Right renal pelvis (tissue), 4 donors: ENCODE measurements at regions not wholly inside any gene's neighbourhood (a gene's known extent, or its start where the extent isn't known, plus 50 kb on each side); places are given as distances from the start of the nearest gene placed in this dataset.
A peak's percentile ranks its signal among the peaks of the same experiment; 100 is the strongest.

Source experiments
- DNase-seq, 4 donors: peaks; one replicate each; pipeline ENCODE4 v3.0.0-alpha.2; 2013; ENCODE audit warnings: low read depth in 4 of 4, low spot score in 3 of 4, missing footprints in 1 of 4

DNA sequence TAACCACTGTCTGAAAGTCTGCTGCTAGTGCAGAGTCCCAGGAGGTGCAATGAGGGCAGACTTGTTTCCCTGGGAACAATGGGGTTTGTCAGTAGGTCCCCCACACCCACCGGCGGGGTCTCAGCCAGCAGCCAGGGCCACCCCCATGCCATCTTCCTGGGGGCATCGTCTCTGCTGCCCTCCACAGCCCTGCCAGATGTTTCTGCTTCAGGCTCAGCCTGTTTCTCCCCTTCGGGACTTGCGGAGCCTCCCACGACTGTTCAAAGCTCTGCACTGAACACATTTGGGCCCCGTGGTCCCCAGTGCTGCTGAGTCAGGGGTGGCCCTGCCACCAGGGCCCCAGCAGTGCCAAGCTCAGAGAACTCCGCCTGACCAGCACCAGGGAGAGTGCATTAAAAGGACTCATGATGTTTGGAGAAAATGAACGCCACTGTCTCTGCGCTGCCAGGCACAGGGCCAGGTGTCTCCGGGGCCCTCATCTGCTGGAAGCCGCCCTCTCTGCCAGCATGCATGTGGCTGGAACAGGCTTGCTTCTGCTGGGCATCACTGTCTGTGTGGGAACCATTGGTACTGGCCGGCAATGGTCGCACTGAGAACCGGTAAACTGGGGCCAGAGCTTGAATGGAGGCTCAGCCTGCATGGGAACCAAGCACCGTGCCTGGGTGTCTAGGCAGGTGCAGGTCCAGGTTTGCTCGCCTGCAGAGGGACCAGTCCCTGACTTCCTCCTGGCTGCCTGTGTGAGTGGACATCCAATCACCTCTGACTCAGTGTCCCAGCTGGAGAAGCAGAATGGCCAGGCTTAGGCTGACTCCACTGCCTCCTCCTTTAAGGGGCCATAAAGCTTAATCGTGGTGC is 345.1 kb downstream of the GLRX3 start:
- no peak for DNase-seq

DNA sequence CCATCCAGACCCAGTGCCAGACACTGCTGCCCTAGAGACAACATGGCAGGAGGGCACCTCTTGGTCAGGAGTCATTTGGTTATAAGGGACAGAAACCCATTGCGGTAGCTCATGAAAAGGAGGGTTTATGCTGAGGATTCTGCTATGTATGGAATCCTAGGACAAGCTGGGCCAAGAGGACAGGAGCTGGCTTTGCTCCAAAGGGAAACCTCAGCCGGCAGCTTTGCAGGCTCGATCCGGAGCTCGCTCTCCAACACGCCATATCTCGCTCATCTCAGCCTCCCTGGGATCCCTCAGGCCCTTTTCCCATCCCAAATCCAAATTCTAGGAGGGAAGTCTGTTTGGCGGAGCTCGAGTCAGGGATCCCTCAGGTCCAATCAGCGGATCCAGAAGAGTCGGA is 345.7 kb downstream of the GLRX3 start:
- DNase-seq = no peak

DNA sequence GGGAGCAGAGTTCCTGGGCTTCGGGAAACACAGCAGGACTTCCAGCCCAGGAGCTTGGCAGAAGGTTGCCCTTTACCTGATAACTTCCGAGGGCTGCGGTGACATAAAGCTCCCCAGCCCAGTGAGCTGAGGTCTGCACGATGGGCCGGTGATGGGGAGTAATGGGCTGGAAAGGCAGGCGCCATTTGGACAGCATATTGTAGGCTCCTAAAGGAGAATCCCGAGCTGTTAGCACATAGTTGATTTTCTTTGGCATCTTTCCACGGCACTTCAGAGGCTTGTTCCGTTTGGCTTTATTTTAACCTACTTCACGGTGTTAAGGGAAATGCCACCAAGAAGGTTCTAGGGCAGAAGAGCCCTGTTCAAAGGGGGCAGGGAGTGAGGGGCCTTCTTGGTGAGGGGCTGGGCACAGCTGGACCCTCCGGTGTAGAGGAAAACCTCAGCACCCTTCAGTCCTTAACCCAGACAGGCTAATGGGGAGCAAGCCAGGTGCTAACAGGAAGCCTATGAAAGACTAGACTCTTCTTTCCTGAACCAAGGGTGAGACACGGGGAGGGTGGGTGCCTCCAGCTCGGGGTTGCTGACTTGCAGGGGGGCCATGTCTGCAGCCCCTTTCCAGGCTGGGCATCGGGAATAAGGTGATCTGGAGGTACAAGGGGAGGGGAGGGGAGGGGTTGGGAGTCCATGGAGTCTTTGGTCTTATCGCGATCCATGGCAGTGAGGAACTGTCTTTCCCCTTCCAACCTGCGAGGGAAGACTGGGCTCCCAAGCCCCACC is 347.7 kb downstream of the GLRX3 start:
- DNase-seq = no peak

DNA sequence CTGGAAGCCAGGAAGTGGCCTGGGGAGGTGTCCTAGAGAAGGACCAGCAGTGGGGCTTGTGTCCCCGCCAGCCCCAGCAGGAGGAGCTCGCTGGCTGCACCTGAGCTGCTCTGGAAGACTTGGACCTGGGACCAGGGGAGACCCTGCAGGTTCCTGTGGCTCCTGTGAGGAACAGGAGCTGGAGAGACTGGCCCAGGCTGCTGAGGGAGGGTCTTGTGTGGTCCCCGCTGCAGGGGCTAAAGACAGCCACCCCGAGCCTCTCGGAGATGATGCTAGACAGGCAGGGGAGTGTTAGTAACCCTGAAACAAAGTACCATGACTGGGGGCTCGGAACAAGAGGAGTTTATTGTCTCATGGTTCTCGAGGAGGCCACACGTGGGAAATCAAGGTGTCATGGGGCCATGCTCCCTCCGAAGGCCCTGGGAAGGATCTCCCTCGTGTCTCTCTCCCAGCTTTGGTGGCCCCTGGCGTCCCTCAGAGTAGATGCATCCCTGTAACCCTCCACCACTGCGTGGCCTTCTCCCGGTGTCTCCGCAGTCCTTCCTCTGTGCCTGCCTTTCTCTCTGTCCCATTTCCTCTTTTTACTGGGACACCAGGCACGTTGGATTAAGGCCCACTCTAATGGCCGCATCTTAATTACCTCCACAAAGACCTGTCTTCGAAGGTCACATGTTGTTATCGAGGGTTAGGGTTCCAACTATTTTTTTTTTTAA is 348.4 kb downstream of the GLRX3 start:
- DNase-seq = no peak

DNA sequence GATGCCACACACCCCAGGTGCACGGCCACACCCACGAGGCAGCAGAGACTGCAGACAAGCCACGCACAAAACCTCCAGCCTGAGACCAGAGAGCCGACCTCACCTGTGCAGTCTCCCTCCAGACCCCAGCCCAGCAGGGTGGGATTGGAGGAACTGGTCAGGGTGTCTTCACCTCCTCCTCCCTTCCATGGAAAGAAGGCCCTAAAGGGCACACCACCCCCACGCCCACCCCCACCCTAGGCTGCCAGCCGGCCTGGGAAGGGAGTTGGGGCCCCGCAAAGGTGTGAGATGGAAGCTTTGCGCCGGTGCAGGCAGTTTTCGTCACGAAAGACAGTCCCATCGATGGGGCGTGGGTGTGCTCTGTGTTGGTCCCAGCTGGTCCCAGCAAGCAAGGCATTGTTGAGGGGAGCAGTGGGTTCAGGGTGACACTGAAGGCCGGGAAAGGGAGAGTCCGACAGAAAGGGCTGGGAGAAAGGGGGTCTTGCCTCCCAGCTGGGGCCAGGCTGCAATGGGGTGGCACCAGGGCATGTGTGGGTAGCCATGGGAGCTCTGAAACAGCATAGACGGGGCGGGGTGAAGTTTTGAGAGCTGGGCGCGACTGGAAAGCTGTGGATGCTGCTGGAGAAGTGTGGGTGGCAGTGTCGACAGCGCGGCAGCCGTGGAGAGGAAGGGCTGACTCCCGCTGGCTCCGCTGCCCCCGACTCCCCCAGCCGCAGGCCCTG is 349.2 kb downstream of the GLRX3 start:
- DNase-seq = no peak

DNA sequence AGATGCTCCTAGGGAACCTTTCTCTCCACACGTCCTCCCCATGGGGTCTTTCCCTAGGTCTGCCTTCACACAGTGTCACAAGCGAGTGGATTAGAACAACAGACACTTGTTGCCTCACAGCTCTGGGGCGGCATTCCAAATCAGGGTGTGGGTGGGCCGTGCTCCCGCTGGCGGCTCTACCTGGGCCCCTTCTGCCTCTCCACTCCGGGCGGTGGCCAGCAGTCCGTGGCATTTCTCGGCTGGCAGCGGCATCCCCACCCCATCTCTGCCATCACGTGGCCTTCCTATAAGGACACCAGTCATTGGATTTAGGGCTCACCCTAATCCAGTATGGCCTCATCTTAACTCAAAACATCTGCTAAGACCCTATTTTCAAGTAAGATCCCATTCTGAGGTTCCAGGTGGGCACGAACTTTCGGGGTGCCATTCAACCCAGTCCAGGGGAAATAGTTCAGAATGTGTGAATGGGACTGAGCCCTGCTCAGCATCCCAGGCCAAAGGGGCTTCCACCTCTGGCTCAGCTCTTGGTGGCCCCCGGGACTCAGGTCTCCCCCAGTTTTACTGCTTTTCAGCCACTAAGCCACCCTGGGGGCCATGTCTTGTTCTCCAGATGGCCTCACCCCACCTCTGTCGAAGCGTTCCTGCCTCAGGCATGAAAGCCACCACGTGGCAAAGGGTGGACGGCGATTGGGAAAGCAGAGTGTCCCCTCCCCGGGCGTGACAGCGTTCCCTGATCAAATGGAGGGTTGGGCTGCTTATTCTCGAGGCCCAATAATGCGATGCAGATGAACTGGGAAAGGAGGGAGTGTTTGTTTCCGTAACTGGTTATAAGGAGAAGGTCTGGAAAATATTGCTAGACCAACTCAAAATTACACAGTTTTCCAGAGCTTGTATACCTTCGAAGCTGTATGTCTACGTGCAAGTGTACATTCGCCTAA is 350.0 kb downstream of the GLRX3 start:
- DNase-seq = no peak

DNA sequence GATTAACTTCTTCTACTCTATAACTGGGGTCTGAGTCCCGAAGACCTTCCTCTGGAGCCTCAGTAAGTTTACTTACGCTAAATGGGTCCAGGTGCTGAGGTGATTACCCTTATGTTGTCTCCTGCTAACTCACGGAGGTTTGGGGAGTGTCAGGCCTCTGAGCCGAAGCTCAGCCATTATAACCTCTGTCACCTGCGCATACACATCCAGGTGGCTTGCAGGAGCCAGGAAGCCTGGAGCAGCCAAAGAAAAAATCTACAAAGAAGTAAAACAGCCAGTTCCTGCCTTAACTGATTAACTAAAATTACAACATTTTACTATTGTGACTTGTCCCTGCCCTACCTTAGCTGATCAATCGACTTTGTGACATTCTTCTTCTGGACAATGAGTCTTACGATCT is 350.7 kb downstream of the GLRX3 start:
- no peak for DNase-seq

DNA sequence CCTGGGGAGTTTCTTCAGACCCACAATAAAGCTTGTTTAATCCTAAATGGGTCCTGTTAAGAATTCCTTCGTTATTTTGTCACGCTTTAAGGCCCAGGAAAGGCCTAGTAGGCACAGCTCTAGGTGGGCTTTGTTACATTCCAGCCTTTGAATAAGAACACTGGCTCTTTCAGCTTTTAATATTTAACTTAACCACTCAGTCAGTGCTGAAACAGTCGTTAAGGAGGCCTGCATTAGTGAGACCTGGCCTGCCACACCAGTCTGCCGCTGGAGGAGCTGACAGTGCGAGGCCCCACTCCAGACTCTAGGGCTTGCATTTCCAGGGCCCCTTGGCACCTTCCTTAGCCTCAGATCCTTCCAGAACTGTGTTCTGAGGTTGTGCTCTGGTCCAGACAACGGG is 351.4 kb downstream of the GLRX3 start:
- peak in 1 of 4 donors; percentile 37 for DNase-seq

DNA sequence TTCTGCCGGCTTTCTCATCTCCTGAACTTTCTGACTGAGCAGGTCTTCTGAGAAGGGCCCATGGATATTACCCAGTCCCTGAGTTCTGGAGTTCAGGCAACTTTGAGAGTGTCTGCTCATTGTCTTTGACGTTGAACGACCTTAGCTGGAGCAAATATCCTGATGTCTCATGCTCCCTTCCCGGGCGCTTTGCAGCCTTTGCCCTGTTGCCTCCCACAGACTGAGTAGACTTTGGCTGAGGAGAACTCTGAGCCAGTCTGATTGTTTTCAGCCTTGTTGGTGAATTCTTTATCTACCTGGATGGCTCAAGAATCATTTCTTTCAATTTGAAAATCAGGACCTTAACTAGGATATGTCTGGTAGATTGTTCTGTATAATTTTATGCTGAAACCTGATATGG is 353.7 kb downstream of the GLRX3 start:
- no peak for DNase-seq

DNA sequence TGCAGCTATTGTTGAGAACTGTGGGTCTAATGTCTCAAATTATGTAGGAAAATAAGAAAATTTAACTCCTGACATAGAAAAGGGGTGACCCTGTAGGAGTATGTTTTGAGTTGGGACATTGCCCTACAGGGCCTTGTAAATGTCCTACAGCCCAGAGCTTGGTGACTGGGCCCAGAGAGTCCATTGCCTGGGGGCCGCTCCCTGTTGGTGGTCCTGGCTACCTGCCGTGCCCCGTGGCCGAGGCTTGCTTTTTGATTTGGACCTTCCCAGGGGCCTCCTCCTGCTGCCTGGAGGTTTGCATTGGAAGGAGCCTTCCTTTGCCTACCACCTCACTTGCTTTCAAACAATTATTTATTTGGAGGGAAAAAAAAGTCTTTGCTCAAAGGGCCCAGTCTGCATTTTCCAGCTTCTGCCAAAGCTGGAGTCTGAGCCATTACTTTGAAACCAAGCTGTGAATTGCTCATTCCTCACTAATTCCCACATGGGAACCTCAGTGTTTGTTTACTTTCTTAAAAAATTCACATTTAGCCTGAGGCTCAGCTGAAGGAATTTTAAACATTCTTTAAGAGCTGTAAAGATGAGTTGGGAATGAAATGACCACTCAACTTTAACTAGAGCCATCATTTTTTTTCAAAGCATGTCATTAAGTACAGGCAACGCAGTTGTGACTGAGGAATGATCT is 355.0 kb downstream of the GLRX3 start:
- DNase-seq = no peak

DNA sequence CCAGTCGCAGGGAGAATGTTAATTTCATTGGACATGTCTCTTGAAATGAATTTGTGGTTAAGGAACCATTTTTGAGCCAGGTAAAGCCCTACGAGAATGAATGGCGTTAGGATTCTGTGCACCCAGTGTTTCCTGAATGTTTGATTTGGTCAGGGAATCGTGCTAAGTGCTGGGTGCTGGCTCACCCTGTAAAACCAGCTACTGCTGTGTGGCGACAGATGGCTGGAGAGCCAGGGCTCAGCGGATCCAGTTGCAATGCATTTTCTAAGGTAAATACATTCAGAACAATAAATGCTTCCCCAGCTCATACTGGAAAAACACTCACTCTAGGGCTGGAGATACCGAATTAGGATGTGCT is 355.5 kb downstream of the GLRX3 start:
- DNase-seq = no peak

DNA sequence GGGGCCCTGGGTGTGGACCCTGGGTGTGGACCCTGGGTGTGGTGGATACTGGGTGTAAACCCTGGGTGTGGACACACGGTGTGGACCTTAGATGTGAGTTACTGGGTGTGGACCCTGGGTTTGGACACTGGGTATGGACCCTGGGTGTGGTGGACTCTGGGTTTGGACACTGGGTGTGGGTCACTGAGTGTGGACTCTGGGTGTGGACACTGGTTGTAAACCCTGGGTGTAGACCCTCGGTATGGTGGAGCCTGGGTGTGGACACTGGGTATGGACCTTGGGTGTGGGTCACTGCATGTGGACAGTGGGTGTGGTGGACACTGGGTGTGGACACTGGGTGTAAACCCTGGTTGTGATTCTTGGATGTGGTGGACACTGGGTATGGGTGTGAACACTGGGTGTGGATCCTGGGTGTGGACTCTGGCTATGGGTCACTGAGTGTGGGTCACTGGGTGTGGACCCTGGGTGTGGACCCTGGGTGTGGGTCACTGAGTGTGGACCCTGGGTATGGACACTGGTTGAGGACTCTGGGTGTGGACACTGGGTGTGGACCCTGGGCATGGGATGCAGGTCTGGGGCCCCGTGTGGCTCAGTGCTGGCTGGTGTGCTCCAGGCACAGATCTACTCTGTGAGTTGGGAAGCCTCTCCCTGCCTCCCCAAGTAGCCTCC is 356.2 kb downstream of the GLRX3 start:
- DNase-seq = no peak

DNA sequence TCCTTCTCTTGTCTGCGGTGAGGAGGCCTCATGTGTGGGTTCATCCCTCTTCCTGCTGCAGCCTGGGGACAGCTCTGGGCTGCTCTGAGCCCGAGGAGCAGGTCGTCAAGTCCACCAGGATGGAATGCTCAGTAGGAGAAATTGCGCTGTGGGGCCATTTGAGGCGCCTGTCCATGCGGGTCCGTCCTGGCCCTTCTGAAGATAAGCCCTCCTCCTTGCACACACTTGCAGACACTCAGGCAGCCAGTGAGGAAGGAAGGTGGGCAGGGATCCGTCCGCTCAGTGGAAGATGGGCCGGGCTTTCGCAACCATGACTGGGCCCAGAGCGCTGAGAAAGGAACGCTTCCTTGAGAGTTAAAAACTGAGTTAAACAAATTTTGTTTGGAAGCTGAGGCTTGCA is 356.8 kb downstream of the GLRX3 start:
- no peak for DNase-seq

DNA sequence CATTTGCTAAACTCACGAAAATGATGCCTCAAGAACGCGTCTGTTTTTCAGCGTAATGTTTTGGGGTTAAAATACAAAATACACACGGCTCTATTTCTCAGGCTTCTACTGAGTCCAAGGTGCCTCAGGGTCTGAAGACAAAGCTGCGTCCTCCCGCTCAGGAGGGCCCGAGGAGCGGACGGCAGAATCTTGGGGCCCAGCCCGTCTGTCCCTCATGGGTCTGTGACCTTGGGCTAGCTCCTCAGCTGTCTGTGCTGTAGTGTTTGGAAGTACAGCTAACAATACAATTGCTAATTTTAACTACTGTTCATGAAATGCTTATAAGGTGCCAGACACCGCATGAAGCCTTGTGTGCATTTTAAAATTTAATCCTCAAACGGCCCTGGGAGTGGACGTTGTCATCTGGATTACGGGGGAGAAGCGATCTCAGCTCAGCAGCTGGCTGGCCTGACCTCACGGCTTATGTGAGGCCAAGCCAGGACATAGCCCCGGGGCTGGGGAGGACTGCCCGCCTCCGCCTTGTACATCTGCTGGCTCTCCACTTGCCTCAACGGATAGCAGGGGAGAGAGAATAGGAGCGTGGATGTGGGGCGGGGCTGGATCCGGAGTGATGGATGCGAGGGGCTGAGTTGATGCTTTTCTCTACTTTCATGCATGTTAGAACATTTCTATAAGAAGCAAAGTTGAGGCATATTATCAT is 357.4 kb downstream of the GLRX3 start:
- DNase-seq = no peak

DNA sequence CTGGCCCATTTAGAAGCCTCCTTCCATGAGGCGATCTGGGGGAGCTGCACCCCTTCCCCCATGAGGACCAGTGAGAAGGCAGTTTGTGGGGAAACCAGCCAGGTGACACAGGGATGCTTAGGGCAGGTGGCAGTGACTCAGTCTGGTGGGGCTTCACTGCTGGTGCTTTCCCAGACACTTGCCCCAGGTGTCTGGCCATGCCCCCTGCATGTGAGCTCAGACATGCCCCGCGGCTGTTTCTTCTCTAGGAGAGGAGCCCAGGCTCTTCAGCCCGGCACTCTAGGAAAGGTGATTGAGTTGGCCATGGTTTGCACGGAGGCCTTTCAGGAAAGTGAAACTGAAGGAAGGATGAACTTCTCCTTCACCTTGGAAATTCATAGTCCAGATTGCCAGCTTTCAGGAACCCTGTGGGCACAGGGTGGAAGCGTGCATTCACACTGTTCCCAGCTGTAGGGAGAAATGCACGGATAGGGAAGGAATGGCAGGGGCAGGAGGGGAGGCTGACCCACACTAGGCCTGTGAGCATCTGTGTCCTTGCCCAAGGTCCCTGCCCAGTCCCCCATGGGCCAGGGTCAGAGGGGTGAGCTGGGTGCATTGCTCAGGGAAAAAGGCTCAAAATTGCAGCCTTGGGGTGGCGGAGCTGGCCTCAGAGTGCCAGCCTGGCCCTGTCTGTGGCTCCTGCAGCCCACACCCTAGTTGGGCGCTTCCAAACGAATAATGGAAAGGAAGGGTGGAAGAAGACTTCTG is 359.1 kb downstream of the GLRX3 start:
- DNase-seq = no peak

DNA sequence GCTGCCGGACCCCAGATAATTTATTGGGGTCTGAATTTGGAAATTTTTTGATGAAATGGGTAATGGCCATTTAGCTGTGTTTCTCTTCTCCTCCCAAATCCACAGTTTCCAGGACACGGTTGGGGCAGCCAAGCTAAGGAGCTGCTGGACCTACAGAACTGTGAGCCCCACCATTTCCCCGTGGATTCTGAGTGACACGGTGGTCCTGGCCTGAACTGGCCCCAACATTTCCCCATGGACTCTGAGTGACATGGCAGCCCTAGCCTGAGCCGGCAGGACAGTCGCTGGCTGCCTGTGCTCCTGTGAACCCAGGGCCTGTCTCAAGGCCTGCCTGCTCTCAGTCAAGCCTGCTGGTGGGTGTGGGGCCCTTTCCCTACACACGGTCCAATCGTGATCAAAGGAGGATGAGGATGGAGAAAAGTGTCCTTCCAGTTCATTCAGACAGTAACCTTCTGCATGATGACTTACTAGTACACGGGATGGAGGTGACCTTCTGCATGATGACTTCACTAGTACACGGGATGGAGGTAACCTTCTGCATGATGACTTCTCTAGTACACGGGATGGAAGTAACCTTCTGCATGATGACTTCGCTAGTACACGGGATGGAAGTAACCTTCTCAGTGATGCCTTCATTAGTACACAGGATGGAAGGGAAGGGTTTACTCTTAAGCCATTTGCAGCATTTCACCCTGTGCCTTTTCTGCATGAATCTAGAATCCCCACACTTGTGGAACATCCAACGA is 359.9 kb downstream of the GLRX3 start:
- no peak for DNase-seq
